Right renal pelvis (tissue), 4 donors: ENCODE measurements at regions not wholly inside any gene's neighbourhood (a gene's known extent, or its start where the extent isn't known, plus 50 kb on each side); places are given as distances from the start of the nearest gene placed in this dataset.

Experiments
- DNase-seq, 4 donors: peaks; one replicate each; pipeline ENCODE4 v3.0.0-alpha.2; 2013; ENCODE audit warnings: low read depth in 4 of 4, low spot score in 3 of 4, missing footprints in 1 of 4

- DNase-seq, result no peak
These were observed 87.7 kb upstream of the KLF13 start for GRCh38 chr15:31238906-31239305.

- DNase-seq, result no peak
These were observed 87.2 kb upstream of the KLF13 start for GRCh38 chr15:31239409-31239808.

GRCh38 chr15:31241888-31242522, 84.6 kb upstream of the KLF13 start:
- no peak for DNase-seq

GRCh38 chr15:31243895-31244294, 82.7 kb upstream of the KLF13 start:
- no peak for DNase-seq

GRCh38 chr15:31245135-31245689, 81.4 kb upstream of the KLF13 start:
- DNase-seq, result no peak

- no peak for DNase-seq
These were observed 80.9 kb upstream of the KLF13 start for GRCh38 chr15:31245756-31246155.

GRCh38 chr15:31247404-31247803, 79.2 kb upstream of the KLF13 start:
- no peak for DNase-seq

- DNase-seq, result no peak
These were observed 78.4 kb upstream of the KLF13 start for GRCh38 chr15:31248263-31248662.

GRCh38 chr15:31248951-31249350, 77.7 kb upstream of the KLF13 start:
- DNase-seq, result no peak

- no peak for DNase-seq
These were observed 76.6 kb upstream of the KLF13 start for GRCh38 chr15:31250033-31250432.

GRCh38 chr15:31251165-31251564, 75.5 kb upstream of the KLF13 start:
- no peak for DNase-seq

- DNase-seq, result no peak
These were observed 74.4 kb upstream of the KLF13 start for GRCh38 chr15:31252171-31252785.

- no peak for DNase-seq
These were observed 72.0 kb upstream of the KLF13 start for GRCh38 chr15:31254431-31255175.

- no peak for DNase-seq
These were observed 71.5 kb upstream of the KLF13 start for GRCh38 chr15:31255176-31255510.

GRCh38 chr15:31255732-31256377, 70.8 kb upstream of the KLF13 start:
- no peak for DNase-seq

GRCh38 chr15:31256378-31257265, 70.0 kb upstream of the KLF13 start:
- no peak for DNase-seq

GRCh38 chr15:31257286-31257685, 69.3 kb upstream of the KLF13 start:
- no peak for DNase-seq

- DNase-seq, result no peak
These were observed 68.4 kb upstream of the KLF13 start for GRCh38 chr15:31258260-31258659.

GRCh38 chr15:31259562-31260252, 66.9 kb upstream of the KLF13 start:
- DNase-seq, result no peak
